ENCODE measurements at regions not wholly inside any gene's neighbourhood (a gene's known extent, or its start where the extent isn't known, plus 50 kb on each side); places are given as distances from the start of the nearest gene placed in this dataset.

DNA sequence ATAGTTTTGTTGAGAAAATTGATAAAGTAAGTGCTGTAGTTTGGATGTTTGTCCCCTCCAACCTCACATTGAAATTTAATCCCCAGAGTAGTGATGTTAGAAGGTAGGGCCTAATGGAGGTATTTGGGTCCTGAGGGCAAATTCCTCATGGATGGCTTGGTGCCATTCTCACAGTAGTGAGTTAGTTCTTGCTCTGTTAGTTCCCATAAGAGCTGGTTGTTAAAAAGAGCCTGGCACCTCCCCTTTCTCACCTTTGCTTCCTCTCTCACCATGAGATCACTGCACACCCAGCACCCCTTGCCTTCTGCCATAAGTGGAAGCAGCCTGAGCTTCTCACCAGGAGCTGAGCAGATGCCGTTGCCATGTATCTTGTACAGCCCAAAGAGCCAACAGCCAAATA, 354.8 kb upstream of the NFIA start:
- TF ChIP-seq, protein P1, sequence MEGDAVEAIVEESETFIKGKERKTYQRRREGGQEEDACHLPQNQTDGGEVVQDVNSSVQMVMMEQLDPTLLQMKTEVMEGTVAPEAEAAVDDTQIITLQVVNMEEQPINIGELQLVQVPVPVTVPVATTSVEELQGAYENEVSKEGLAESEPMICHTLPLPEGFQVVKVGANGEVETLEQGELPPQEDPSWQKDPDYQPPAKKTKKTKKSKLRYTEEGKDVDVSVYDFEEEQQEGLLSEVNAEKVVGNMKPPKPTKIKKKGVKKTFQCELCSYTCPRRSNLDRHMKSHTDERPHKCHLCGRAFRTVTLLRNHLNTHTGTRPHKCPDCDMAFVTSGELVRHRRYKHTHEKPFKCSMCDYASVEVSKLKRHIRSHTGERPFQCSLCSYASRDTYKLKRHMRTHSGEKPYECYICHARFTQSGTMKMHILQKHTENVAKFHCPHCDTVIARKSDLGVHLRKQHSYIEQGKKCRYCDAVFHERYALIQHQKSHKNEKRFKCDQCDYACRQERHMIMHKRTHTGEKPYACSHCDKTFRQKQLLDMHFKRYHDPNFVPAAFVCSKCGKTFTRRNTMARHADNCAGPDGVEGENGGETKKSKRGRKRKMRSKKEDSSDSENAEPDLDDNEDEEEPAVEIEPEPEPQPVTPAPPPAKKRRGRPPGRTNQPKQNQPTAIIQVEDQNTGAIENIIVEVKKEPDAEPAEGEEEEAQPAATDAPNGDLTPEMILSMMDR (IDR thresholded peaks at IDR 0.05; ENCODE audit: extremely low read depth, missing control alignments) = no peak

DNA sequence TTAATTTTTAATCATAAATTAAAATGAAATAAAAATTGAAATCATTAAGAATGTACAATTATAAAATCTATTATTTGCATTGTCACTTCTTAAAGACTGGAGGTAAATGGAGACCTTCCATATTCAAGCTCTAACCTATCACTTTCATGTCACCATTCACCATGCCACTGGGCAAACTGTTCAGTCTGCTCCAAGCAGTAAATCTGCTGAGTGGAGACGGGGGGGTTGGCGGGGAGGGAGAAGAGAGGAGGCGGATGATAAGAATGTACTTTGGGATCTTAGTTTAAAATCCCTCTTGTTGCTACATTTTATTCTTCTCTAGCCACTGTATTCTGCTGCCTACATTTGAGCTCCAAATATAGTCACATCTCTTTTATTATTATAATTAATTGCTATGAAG, 365.9 kb upstream of the NFIA start:
- no peak for DNase-seq (ENCODE audit: low spot score)
- TF ChIP-seq, protein P1 (IDR thresholded peaks at IDR 0.05; ENCODE audit: extremely low read depth, missing control alignments) = no peak

More for the DNA sequence above, 354.8 kb upstream of the NFIA start:
- DNase-seq (ENCODE audit: low spot score) = no peak

DNA sequence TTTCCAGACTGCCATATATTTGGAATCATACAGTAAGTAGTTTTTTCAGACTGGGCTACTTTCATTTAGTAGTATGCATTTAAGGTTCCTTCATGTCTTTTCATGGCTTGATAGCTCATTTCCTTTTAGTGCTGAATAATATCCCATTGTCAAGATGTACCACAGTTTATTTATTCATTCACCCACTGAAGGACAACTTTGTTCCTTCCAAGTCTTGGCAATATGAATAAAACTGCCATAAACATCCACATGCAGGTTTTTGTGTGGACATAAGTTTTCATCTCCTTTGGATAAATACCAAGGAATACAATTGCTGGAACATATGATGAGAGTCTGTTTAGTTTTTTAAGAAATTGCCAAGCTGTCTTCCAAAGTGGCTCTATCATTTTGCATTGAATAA, 366.4 kb upstream of the NFIA start:
- no peak for DNase-seq (ENCODE audit: low spot score)

DNA sequence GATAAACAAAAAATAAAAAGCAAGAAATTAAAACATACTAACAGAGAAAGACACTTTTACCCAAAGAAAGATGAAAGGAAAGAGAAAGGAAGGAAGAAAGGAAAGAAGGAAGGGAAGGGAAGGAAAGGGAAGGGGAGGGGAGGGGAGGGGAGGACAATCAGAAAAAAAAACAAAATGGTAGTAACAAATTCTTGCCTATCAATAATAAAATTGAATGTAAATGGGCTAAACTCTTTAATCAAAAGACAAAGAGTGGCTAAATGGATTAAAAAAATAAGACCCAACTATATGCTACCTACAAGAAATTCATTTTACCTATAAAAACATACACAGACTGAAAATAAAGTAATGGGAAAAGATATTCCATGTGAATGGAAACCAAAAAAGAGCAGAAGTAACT, 372.9 kb upstream of the NFIA start:
- no peak for DNase-seq (ENCODE audit: low spot score)
- TF ChIP-seq, protein P1 (IDR thresholded peaks at IDR 0.05; ENCODE audit: extremely low read depth, missing control alignments) = no peak

More for the DNA sequence above, 366.4 kb upstream of the NFIA start:
- TF ChIP-seq, protein P1 (IDR thresholded peaks at IDR 0.05; ENCODE audit: extremely low read depth, missing control alignments) = no peak

DNA sequence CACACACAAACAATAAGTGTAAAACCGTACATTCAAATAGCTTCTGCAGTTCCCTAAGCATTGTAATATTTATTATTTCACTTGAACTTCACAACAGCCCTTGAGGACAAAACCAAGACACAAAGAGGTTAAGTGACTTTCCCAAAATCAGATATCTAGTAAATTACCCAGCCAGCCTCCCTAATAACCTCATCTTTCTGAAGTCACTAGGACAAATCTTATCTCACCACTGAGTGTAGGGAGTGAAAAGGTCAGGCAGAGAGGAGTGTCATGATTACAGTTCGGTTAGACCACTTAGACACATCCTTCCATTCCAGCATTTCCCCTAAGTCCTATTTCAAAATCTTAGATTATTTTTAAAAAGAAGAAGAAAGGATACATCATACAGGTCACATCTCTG, 377.3 kb upstream of the NFIA start:
- TF ChIP-seq, protein P1 (IDR thresholded peaks at IDR 0.05; ENCODE audit: extremely low read depth, missing control alignments) = no peak

DNA sequence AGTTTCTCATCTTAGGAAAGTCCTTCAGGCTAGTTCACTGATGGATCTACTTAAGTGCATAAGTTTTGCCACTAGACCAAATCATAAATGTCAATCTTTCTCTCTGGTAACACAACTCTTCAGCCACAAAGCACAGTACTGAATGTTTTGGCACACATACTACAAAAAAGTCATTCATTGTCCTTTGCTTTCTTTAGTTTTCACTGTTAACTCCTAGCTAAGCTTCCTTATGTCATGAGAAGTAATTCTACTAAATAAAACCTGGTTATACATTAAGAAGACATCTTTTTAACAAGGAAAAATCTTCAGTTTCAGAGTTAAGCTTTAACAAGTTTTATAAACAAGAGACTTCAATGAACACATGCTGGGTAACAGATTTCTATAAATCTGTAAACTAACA, 379.2 kb upstream of the NFIA start:
- DNase-seq (ENCODE audit: low spot score) = no peak
- TF ChIP-seq, protein P1 (IDR thresholded peaks at IDR 0.05; ENCODE audit: extremely low read depth, missing control alignments) = no peak

More for the DNA sequence above, 377.3 kb upstream of the NFIA start:
- DNase-seq (ENCODE audit: low spot score) = no peak

DNA sequence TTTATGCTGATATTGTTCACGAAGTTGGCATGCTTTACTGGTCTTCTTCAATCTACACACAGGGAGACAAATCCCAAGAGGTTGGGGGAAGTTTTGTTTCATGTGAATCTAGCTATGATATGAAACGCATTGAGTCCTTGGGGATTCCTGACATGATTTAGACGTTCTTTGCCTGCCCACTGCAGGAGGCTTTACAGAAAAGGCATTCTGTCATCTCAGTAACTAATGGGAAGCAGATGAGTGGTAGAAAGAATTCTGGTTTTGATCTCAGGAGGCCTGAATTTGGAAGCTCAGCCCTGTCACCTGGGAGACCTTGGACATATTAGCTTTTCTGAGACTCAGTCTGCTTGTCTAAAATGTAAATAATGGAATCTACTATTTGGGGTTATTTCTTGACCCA, 383.0 kb upstream of the NFIA start:
- DNase-seq (ENCODE audit: low spot score) = no peak
- TF ChIP-seq, protein P1 (IDR thresholded peaks at IDR 0.05; ENCODE audit: extremely low read depth, missing control alignments) = no peak
